H1 (cell line): ENCODE measurements at regions not wholly inside any gene's neighbourhood (a gene's known extent, or its start where the extent isn't known, plus 50 kb on each side); places are given as distances from the start of the nearest gene placed in this dataset.

Source experiments
- CREB1 ChIP-seq: IDR thresholded peaks from 2 replicates; pipeline ENCODE4 v1.6.1; 2012; ENCODE audit warnings: inconsistent platforms
- GTF2F1 ChIP-seq: IDR thresholded peaks from 2 replicates; pipeline ENCODE4 v1.6.1; 2012; ENCODE audit warnings: low read depth, low read length, improper control_type of control experiment, borderline replicate concordance
- SIN3A ChIP-seq, 2 experiments: IDR thresholded peaks in 1 of 2; conservative IDR thresholded peaks in 1 of 2; 2 replicates each; pipeline ENCODE4 v1.6.1; 2011 to 2012; ENCODE audit warnings: low read length in 2 of 2, improper control_type of control experiment in 1 of 2, low read depth in 1 of 2, mild to moderate bottlenecking in 1 of 2

DNA sequence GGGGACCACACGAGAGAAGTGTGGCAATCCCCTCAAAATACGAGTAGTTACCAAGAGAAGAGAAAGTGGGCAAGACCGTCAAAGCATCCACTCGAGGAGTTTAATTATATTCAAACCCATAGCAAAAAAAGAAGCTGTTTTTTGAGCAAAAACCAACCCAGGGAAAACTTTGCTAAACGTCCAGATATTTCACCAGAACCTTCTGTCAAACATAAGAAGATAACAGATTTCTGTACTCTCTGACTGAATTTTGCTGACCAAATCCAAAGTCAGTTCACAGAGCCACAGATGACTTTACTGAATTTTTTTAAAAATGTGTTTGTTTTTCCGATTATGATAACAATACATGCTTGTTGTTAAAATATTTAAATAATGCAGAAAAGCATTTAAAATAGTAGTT, 145.6 kb upstream of the PTPN1 start (continued):
- TF ChIP-seq SIN3A (conservative IDR thresholded peaks at IDR 0.05 in 1 of 2, IDR thresholded peaks at IDR 0.05 in 1 of 2; ENCODE audit: low read depth in 1 of 2, low read length in 2 of 2) (no peak), CREB1 (no peak), GTF2F1 (no peak)
